ACC112 (cell line): ENCODE measurements at regions not wholly inside any gene's neighbourhood (a gene's known extent, or its start where the extent isn't known, plus 50 kb on each side); places are given as distances from the start of the nearest gene placed in this dataset.

Source experiments
- H2AFZ ChIP-seq: fragments of 200-600 bp; sonication (generic); one replicate; pipeline ENCODE4 v1.6.0; 2017; ENCODE audit warnings: antibody characterized with exemption, low read length; ENCODE audit not compliant: unreplicated experiment
- H3K27ac ChIP-seq: fragments of 200-600 bp; sonication (generic); 2 replicates; pipeline ENCODE4 v1.5.1; 2014; ENCODE audit warnings: low read depth, mild to moderate bottlenecking, antibody characterized with exemption, low read length, moderate library complexity
- H3K27me3 ChIP-seq: fragments of 200-600 bp; sonication (generic); 2 replicates; pipeline ENCODE4 v1.6.1; 2014; ENCODE audit warnings: mild to moderate bottlenecking, antibody characterized with exemption, low read length, moderate library complexity, mixed read lengths; ENCODE audit not compliant: insufficient read depth
- H3K36me3 ChIP-seq: fragments of 200-600 bp; sonication (generic); 2 replicates; pipeline ENCODE4 v1.6.1; 2016; ENCODE audit warnings: mild to moderate bottlenecking, antibody characterized with exemption, low read length, moderate library complexity, mixed read lengths; ENCODE audit not compliant: insufficient read depth
- H3K4me1 ChIP-seq: fragments of 200-600 bp; sonication (generic); one replicate; pipeline ENCODE4 v1.6.1; 2016; ENCODE audit warnings: low read length, mixed read lengths; ENCODE audit not compliant: insufficient read depth, unreplicated experiment, control insufficient read depth
- H3K4me3 ChIP-seq: fragments of 200-600 bp; sonication (generic); 2 replicates; pipeline ENCODE4 v1.5.1; 2014; ENCODE audit warnings: mild to moderate bottlenecking, low read depth, low read length
- H3K79me2 ChIP-seq: fragments of 200-600 bp; sonication (generic); one replicate; pipeline ENCODE4 v1.6.0; 2016; ENCODE audit warnings: low read length; ENCODE audit not compliant: control insufficient read depth, unreplicated experiment, insufficient read depth

- H3K36me3 ChIP-seq = no peaks in the 10 kb centered on the region
- no peak overlapping the region for H2AFZ ChIP-seq
- H3K4me1 ChIP-seq = no peaks in the 10 kb centered on the region
- H3K27ac ChIP-seq = no peak overlapping the region
- H3K4me3 ChIP-seq = no peak overlapping the region
- no peaks in the 10 kb centered on the region for H3K79me2 ChIP-seq
- H3K27me3 ChIP-seq = no peaks in the 10 kb centered on the region
Measured at GRCh38 chr17:14619821-14620220, 318.9 kb downstream of the HS3ST3B1 start.

GRCh38 chr17:14616528-14616927 is 315.6 kb downstream of the HS3ST3B1 start:
- no peaks in the 10 kb centered on the region for H3K79me2 ChIP-seq

GRCh38 chr17:14605267-14605599 is 304.4 kb downstream of the HS3ST3B1 start:
- no peak overlapping the region for H3K4me3 ChIP-seq
- H3K27ac ChIP-seq = no peak overlapping the region
- no peaks in the 10 kb centered on the region for H3K79me2 ChIP-seq
- H3K36me3 ChIP-seq = no peaks in the 10 kb centered on the region
- H3K27me3 ChIP-seq = no peaks in the 10 kb centered on the region
- H3K4me1 ChIP-seq = no peaks in the 10 kb centered on the region
- no peak overlapping the region for H2AFZ ChIP-seq

More at GRCh38 chr17:14616528-14616927, 315.6 kb downstream of the HS3ST3B1 start:
- Histone ChIP-seq H2AFZ (no peak overlapping the region), H3K4me3 (no peak overlapping the region), H3K27ac (no peak overlapping the region), H3K27me3 (no peaks in the 10 kb centered on the region), H3K36me3 (no peaks in the 10 kb centered on the region), H3K4me1 (no peaks in the 10 kb centered on the region)

- Histone ChIP-seq H2AFZ (no peak overlapping the region), H3K27me3 (no peaks in the 10 kb centered on the region), H3K36me3 (no peaks in the 10 kb centered on the region), H3K4me1 (no peaks in the 10 kb centered on the region), H3K27ac (no peak overlapping the region), H3K4me3 (no peak overlapping the region), H3K79me2 (no peaks in the 10 kb centered on the region)
Measured at GRCh38 chr17:14604591-14605266, 303.8 kb downstream of the HS3ST3B1 start.

- H3K4me3 ChIP-seq = no peak overlapping the region
- H3K36me3 ChIP-seq = no peaks in the 10 kb centered on the region
- H3K79me2 ChIP-seq = no peaks in the 10 kb centered on the region
- peaks cover 24% of the 10 kb centered on the region; the same call in 1 of the 2 replicates for H3K27me3 ChIP-seq
- no peak overlapping the region for H3K27ac ChIP-seq
- no peaks in the 10 kb centered on the region for H3K4me1 ChIP-seq
- no peak overlapping the region for H2AFZ ChIP-seq
Measured at GRCh38 chr17:14596224-14596623, 295.3 kb downstream of the HS3ST3B1 start.

- no peaks in the 10 kb centered on the region for H3K36me3 ChIP-seq
- H3K4me1 ChIP-seq = no peaks in the 10 kb centered on the region
- no peak overlapping the region for H3K4me3 ChIP-seq
- peaks cover 24% of the 10 kb centered on the region; the same call in 1 of the 2 replicates for H3K27me3 ChIP-seq
- H3K27ac ChIP-seq = no peak overlapping the region
- H3K79me2 ChIP-seq = no peaks in the 10 kb centered on the region
- no peak overlapping the region for H2AFZ ChIP-seq
Measured at GRCh38 chr17:14595656-14596055, 294.8 kb downstream of the HS3ST3B1 start.

- Histone ChIP-seq H3K27me3 (peaks cover 24% of the 10 kb centered on the region; the same call in 1 of the 2 replicates), H3K4me3 (no peak overlapping the region), H3K36me3 (no peaks in the 10 kb centered on the region), H2AFZ (no peak overlapping the region), H3K27ac (no peak overlapping the region), H3K79me2 (no peaks in the 10 kb centered on the region), H3K4me1 (no peaks in the 10 kb centered on the region)
Measured at GRCh38 chr17:14594690-14595089, 293.8 kb downstream of the HS3ST3B1 start.

GRCh38 chr17:14593956-14594355 is 293.1 kb downstream of the HS3ST3B1 start:
- Histone ChIP-seq H3K27me3 (peaks cover 24% of the 10 kb centered on the region; the same call in 1 of the 2 replicates), H3K79me2 (no peaks in the 10 kb centered on the region), H3K4me3 (no peak overlapping the region), H3K36me3 (no peaks in the 10 kb centered on the region), H2AFZ (no peak overlapping the region), H3K4me1 (no peaks in the 10 kb centered on the region), H3K27ac (no peak overlapping the region)

- H2AFZ ChIP-seq = no peak overlapping the region
- H3K27me3 ChIP-seq = peaks cover 10% of the 10 kb centered on the region; the same call in 1 of the 2 replicates
- no peaks in the 10 kb centered on the region for H3K79me2 ChIP-seq
- no peaks in the 10 kb centered on the region for H3K4me1 ChIP-seq
- H3K27ac ChIP-seq = no peak overlapping the region
- H3K36me3 ChIP-seq = no peaks in the 10 kb centered on the region
- H3K4me3 ChIP-seq = no peak overlapping the region
Measured at GRCh38 chr17:14590459-14591250, 289.8 kb downstream of the HS3ST3B1 start.

GRCh38 chr17:14585099-14585498 is 284.2 kb downstream of the HS3ST3B1 start:
- Histone ChIP-seq H3K27ac (no peak overlapping the region), H3K79me2 (no peaks in the 10 kb centered on the region)

GRCh38 chr17:14582996-14583395 is 282.1 kb downstream of the HS3ST3B1 start:
- H3K27me3 ChIP-seq = peaks cover 3% of the 10 kb centered on the region; the same call in 1 of the 2 replicates
- H3K79me2 ChIP-seq = no peaks in the 10 kb centered on the region
- no peak overlapping the region for H3K27ac ChIP-seq
- no peak overlapping the region for H2AFZ ChIP-seq
- no peaks in the 10 kb centered on the region for H3K36me3 ChIP-seq
- no peaks in the 10 kb centered on the region for H3K4me1 ChIP-seq
- no peak overlapping the region for H3K4me3 ChIP-seq

More at GRCh38 chr17:14585099-14585498, 284.2 kb downstream of the HS3ST3B1 start:
- Histone ChIP-seq H3K36me3 (no peaks in the 10 kb centered on the region), H2AFZ (no peak overlapping the region), H3K4me1 (no peaks in the 10 kb centered on the region), H3K27me3 (no peaks in the 10 kb centered on the region), H3K4me3 (no peak overlapping the region)
